ENCODE measurements at regions not wholly inside any gene's neighbourhood (a gene's known extent, or its start where the extent isn't known, plus 50 kb on each side); places are given as distances from the start of the nearest gene placed in this dataset.

DNA sequence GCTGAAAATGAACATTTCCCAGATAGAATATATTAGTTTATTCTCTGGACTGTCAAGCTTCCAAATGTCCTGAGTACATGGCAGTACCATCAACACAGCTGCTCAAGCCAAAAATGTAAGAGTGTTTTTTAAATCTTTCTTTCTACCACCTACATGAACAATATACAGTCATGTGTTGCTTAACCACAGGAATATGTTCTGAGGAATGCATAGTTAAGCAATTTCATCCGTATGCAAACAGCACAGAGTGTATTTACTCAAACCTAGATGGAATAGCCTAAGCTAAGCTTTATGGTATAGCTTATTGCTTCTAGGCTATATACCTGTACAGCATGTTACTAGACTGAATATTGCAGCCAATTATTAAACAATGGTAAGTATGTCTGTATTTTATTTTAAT lies 561.9 kb upstream of the ADGRL4 start:
- TF ChIP-seq YY1 (IDR thresholded peaks at IDR 0.05; ENCODE audit: insufficient read depth, insufficient read length) (no peak), ZNF274 (IDR thresholded peaks at IDR 0.05; ENCODE audit: low read depth, low read length) (no peak)
